Sigmoid colon (tissue), 4 donors: ENCODE measurements at regions not wholly inside any gene's neighbourhood (a gene's known extent, or its start where the extent isn't known, plus 50 kb on each side); places are given as distances from the start of the nearest gene placed in this dataset.

ENCODE experiments used
- CTCF ChIP-seq, 4 experiments: fragments of 450-650 bp in 3 of 4; fragments of 200-600 bp in 1 of 4; IDR thresholded peaks; one replicate each; pipeline ENCODE4 v1.5.1; 2016 to 2019; ENCODE audit warnings: antibody characterized with exemption in 4 of 4, mild to moderate bottlenecking in 3 of 4, moderate library complexity in 2 of 4
- POLR2A ChIP-seq, 2 donors: fragments of 450-650 bp; IDR thresholded peaks; one replicate each; pipeline ENCODE4 v1.6.1; 2016; ENCODE audit warnings: antibody characterized with exemption in 2 of 2, mild to moderate bottlenecking in 2 of 2, moderate library complexity in 2 of 2
- POLR2AphosphoS5 ChIP-seq, 4 donors: sonication (generic); formaldehyde crosslinking; IDR thresholded peaks; one replicate each; pipeline ENCODE4 v1.6.1; 2017; ENCODE audit warnings: antibody characterized with exemption in 4 of 4

GRCh38 chr5:3889412-3890142 lies 293.9 kb downstream of the IRX1 start:
- TF ChIP-seq CTCF (IDR thresholded peaks at IDR 0.05) (no peak), POLR2A (IDR thresholded peaks at IDR 0.05) (no peak), POLR2AphosphoS5 (IDR thresholded peaks at IDR 0.05) (no peak)
